ENCODE measurements at regions not wholly inside any gene's neighbourhood (a gene's known extent, or its start where the extent isn't known, plus 50 kb on each side); places are given as distances from the start of the nearest gene placed in this dataset.
"Not testable (repeated sequence)": the region's sequence is repeated elsewhere in the genome, so short reads cannot be mapped to it uniquely, and the experiment has no call there.

DNA sequence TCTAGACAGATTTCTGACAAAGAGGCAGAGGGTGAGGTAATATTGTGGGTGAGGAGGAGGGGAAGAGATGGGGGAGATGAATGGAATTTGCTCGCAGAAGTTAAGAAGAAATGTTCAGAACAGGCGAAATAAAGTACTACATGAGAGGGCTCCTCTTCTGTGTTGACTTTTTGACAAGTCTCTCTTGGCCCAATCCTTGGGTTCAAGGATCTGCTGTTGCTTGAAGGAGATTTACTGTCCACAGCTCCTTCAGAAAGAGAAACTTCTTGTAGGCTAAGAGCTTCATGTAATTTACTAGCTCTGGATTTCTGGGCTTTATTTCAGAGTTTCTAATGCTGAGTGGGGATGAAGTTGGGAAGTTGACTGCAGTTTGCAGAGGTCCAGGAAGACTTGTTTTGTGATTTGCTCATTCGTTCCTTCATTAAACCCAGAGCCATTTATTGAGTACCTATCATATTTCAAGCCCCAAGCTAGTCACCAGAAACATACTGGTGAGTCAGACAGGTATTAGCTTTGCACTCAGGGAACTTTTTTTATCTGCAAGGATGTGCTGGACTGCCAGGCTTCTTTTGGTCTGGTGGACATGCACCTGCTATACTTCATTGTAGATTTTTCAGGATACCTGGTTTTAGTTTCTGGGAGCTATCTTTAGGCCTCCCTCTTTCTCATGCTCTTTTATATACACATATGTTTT is 402.9 kb upstream of the CLINT1 start:
- DNase-seq (ENCODE audit: low read depth) = no peak

GRCh38 chr5:158256096-158256495 is 397.2 kb upstream of the CLINT1 start:
- DNase-seq (ENCODE audit: low read depth) = no peak

- no peak for DNase-seq (ENCODE audit: low read depth)
These were observed 396.7 kb upstream of the CLINT1 start for GRCh38 chr5:158255609-158256008.

DNA sequence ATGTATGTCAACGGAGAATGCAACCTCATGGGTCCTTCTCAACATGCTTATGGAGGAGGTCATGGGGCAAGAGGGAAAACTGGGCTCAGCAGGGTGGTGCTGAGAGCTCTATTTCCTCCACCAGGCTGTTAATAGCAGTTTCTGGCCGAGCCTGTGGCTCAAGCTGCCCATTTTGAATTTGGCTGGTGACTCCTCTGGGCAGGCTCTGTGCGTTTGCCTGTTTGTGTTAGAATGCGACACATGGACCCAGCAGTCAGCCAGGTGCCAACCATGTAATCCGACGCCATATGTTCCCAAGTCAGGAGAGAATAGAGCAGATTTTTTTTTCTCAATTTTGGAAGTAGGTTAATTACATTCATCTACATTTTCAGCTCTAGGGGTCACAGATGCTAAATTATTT is 387.7 kb upstream of the CLINT1 start:
- no peak for DNase-seq (ENCODE audit: low read depth)

DNA sequence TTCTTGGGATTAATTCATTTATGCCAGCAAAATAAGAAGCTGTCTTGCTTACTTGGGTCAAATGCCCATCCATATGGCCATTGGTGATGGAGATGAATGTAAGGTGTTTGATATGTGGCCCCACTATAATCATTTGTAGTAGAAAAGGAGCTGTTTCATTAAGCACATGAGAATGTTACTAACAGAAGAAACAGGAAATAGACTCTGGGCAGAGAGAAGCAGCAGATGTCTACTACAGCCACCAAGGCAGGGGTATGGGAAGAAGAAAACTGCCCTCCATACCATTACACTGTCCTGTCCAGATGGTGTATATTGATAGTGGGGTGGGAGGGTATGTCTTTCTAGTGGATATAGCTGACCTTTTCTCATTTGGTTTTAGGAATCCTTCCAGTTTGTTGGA is 386.6 kb upstream of the CLINT1 start:
- no peak for DNase-seq (ENCODE audit: low read depth)

DNA sequence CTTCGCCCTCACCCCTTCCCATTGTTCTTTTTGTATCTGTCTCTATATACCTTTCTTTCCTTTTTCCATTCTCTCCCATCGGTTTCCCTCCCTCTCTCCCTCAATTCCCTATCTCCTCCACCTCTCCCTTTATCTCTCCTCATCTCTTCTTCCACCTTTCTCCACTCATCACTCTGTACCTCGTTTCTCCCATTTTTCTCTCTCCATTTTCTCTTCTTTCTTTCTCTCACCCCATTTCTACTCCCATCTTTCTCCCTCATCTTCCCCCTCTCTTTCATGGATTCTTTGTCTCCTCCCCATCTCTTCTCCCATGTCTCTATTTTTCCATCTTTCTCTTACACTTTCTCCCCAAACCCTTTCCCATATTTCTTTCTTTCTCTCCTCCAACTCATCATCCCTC is 385.9 kb upstream of the CLINT1 start:
- no peak for DNase-seq (ENCODE audit: low read depth)

GRCh38 chr5:158236511-158237335 is 377.8 kb upstream of the CLINT1 start:
- no peak for DNase-seq (ENCODE audit: low read depth)

- no peak for DNase-seq (ENCODE audit: low read depth)
These were observed 376.2 kb upstream of the CLINT1 start for GRCh38 chr5:158235159-158235547.

GRCh38 chr5:158234323-158235158 is 375.6 kb upstream of the CLINT1 start:
- DNase-seq (ENCODE audit: low read depth) = no peak

DNA sequence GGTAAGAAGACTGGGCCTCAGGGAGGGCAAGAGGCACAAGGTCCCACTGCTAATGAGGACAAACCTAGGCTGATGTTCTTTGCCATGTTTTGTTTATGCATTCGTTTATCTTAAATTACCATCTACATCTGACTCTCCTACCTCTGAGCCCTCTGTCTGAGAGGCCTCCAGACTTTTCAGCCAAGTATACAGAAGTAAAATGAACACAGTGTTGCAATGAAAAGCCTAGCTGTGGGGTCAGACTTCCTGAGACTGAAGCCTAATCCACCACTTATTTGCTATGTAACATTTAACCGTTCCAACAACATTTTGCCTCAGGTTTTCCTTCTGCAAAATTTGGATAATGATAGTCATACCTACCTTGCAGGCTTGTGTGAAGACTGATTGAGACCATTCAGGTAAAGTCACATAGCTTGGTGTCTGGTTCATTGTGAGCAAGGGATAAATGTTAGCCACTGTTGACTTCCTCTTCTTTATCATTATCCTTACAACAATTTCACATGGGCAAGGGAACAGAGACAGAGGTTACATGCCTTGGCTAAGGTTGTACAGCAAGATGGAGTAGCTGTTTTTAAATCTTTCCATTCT is 374.9 kb upstream of the CLINT1 start:
- DNase-seq (ENCODE audit: low read depth) = no peak

GRCh38 chr5:158227314-158227713 is 368.4 kb upstream of the CLINT1 start:
- DNase-seq (ENCODE audit: low read depth) = not testable (repeated sequence)

DNA sequence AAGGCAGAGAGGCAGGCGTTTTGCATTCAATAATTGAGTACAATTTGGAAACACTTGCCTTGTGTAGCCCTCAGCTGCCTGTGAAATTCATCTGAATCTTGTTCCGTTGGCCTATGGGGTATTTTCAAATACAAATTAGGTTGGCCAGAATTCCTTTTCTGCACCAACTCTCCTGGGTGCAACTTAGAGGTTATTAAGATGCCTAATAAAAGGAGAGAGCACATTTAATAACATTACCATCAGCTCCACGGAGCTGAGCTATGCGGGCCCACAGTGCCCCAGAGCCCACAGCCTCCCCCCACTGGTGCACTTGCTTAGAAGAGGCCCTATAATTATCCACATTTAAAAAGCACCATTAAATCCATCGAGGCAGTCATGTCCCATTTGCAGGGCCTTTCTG is 367.6 kb upstream of the CLINT1 start:
- DNase-seq (ENCODE audit: low read depth) = no peak

- no peak for DNase-seq (ENCODE audit: low read depth)
These were observed 365.3 kb upstream of the CLINT1 start for GRCh38 chr5:158224253-158224652.

- no peak for DNase-seq (ENCODE audit: low read depth)
These were observed 364.2 kb upstream of the CLINT1 start for GRCh38 chr5:158223054-158223600.

GRCh38 chr5:158212917-158213316 is 354.0 kb upstream of the CLINT1 start:
- no peak for DNase-seq (ENCODE audit: low read depth)

GRCh38 chr5:158212237-158212636 is 353.3 kb upstream of the CLINT1 start:
- no peak for DNase-seq (ENCODE audit: low read depth)

DNA sequence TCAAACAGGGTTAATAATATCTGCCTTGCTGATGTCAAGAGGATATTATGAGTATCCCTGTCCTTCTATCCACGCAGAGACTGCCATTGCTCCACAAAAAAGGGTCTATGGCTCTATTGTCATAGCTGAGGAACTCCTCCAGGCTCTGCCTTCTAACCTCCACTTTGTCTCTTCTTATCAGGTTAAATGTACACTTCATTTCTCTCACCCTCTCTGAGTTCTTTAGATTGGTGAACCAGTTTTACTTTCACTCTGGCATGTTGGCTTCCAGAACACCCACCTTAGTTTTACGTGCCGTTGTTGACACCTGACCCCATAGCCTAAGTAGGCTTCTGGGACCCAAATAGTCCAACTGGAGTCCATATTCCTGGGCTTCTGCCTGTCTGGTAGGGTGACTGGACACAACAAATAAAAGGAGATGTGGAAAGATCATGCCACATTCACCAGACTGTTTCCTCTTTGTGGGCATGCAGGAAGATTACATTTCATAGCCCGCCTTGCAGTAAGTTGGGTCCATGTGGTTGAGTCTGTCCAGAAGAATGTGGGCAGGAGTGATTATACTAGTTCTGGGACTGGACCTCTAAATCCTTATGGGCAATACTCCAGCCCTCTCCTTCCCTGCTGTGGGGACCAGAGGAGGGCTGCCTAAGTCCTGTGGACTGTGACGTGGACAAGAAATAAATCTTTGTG is 350.4 kb upstream of the CLINT1 start:
- DNase-seq (ENCODE audit: low read depth) = no peak

- DNase-seq (ENCODE audit: low read depth) = no peak
These were observed 348.8 kb upstream of the CLINT1 start for GRCh38 chr5:158207733-158208132.

GRCh38 chr5:158205992-158206391 is 347.0 kb upstream of the CLINT1 start:
- DNase-seq (ENCODE audit: low read depth) = no peak

DNA sequence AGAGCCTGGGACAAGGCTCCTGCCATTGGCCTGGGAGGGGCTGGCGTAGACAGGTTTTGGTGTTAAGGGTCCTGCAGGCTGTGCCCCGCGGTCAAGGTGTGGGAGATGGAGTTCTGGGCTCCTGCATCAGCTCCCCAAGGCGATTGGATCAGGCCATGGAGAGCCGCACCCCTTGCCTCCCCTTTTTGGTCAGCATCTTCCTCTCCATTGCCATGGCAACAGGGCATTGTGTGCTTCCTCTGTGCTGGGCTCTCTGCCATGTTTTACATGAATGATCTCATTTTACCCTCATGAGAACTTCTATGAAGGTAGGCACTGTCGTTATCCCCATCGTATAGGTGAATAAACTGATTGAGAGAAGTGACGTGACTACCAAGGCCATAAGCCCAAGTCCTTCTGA is 344.3 kb upstream of the CLINT1 start:
- DNase-seq (ENCODE audit: low read depth) = no peak

GRCh38 chr5:158202801-158203200 is 343.9 kb upstream of the CLINT1 start:
- DNase-seq (ENCODE audit: low read depth) = no peak
